ENCODE measurements at regions not wholly inside any gene's neighbourhood (a gene's known extent, or its start where the extent isn't known, plus 50 kb on each side); places are given as distances from the start of the nearest gene placed in this dataset.
"Not testable (repeated sequence)": the region's sequence is repeated elsewhere in the genome, so short reads cannot be mapped to it uniquely, and the experiment has no call there.

DNA sequence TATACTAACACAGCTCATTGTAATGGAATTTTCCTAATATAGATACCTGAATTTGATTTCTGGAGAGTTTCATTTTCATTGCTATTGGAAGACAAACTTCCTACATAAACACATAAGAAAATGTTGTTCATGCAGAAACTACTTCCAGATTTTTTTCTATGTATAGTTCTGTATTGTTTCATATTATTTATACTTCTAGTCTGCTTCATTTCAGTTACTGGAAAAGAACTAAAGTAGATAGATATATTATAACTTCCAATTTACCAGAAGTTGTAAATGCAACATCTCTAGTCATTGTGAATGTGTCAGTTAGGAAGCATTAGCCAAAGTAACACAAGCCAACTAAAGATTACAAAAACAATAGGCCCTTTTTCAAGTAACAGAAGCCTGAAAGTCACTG is 147.3 kb upstream of the ZNF385D start:
- no peak for DNase-seq

DNA sequence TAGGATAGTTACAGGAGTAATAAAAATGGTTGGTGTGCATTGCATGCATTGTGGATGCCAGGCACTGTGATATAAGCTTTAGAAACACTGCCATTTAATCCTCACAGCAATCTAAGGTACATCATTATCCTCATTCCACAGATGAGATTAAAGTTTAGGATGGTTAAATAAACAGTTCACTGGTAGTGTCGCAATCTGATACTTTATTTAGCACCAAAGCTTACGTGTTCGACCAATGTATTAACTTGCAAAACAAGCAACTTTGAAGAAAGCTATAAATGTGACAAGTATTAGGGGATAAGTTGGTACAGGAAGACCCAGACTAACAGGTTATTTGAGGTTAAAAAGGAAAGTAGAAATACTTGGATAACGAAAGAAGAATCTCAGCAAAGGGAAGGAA is 150.5 kb upstream of the ZNF385D start:
- DNase-seq = no peak

DNA sequence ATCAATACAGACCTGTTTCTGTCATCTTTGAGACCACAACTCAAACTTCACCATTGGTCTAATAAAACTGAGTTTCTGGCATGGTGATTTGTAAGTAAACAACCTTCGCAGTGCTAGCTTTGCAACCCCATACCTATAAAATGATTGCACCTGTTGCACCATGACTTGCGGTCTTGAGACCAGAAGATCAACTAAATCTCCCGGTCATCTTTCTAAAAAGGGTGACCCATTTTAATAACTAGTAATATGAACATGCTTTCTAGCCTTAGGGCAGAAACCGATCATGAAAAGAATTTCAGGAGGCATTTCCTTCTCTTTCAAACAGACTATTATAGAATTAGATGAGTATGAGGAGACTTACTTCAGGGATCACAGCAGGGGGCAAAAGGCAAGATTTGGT is 151.9 kb upstream of the ZNF385D start:
- DNase-seq = no peak

DNA sequence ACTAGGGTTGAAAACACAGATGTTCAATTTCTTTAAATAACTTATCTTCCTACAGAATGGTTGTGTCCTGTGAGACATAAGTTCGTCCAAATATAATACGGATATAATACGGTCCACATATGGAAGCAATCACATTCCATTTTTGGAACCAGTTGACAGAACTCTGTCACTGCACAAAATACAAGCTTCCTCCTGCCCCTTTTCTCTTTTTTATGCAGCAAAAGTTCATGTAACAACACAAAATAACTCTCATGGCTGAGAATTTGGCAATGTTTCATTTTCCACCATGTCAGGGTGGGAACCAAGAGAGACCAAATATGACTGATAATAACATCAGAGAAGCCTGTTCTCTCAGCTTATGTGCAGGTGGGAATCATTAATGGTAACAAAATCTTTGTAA is 158.1 kb upstream of the ZNF385D start:
- no peak for DNase-seq

DNA sequence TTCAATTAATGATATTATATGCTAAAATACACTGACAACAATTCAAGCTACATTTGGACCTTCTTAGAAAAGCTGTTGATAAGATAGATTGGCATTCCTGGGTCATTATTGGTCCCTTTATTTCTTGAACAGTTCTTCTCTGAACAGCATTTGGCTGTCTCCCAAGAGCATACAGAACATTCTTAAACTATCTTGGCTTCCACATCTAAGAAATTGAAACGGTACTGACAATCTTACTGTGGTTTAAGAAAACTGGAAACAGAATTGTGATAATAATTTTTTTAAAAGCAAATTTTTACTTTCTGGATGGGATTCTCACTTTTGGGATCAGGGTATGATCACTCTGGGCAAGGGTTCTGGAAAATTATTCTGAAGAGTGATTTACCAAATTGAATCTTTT is 161.7 kb upstream of the ZNF385D start:
- DNase-seq = no peak

DNA sequence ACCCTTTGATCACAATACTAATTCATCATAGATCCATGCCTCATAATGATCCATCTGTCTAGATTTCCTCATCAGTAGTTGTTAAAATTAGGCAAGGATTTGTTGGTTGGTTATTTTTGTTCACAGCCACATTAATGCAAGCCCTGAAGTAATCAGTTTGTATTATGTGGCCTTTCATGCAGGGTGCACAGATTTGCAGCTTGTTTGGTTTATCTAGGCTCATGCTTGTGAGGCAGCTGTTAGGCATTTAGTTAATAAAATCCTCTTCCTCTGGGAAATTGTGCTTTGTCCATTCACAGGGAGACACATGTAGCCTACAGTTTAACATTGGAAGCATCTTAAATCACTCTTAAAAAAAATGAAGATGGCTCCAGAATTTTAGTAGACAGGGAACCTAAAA is 162.8 kb upstream of the ZNF385D start:
- DNase-seq = no peak

DNA sequence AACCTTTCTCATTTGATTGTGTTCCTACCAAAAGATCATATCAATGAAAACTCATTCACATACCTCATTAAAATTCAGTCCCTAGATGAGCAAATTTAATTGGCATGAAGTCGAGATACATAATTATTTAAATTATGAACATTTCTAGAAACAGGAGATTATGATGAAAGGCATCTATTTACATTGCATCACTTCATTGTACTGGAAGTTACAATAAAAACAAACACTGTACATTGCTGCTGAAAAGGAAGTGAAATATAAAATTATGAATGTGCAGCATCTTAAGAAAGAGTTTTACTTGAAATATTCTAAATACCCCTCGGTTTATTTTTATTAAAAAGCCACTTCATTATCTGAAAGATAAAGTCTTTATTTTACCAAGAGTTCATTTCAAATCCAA is 163.4 kb upstream of the ZNF385D start:
- no peak for DNase-seq

DNA sequence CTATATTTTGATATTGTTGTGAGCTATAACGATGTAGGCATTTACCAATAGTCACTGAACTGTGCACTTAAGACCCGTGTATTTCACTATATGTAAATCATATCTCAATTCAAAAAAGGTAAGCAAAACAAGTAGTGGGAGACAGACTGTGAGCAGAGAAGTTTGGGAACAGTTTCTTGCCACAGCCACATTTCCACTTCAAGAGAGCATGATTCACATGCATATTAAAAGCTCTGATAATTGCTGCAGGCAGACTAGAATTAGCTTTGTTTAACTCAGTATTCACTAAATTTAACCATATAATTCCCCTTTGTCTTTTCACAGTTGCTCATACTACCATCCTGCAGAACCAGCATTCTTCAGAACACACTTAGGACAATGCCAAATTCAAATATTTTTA is 168.4 kb upstream of the ZNF385D start:
- no peak for DNase-seq

DNA sequence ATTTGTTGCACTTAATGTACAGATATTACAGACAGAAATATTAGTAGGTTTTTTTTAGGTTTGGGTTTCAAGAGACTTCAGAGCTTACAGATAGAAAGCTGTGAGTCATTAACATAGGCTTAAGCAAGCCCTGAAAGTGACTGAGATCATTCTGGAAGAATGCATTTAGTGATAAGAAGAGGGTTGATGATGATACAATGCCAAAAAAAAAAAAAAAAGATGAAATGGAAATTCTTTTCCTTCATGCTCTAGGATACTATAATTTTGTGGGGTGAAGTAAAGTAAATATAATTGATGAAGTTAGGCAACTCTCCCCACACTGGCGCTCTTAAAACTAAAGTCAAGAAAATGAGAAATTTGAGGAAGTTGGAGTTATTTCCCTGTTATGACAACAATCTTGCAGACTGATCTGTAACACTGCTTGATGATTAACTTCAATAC is 169.4 kb upstream of the ZNF385D start:
- DNase-seq = no peak

DNA sequence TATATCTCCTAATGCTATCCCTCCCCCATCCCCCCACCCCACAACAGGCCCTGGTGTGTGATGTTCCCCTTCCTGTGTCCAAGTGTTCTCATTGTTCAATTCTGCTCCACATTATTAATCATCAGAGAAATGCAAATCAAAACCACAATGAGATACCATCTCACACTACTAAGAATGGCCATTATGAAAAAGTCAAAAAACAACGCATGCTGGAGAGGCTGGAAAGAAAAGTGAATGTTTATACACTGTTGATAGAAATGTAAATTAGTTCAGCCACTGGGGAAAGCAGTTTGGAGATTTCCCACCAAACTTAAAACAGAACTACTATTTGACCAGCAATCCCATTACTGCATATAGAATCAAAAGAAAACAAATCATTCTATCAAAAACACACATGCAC is 172.1 kb upstream of the ZNF385D start:
- not testable (repeated sequence) for DNase-seq

DNA sequence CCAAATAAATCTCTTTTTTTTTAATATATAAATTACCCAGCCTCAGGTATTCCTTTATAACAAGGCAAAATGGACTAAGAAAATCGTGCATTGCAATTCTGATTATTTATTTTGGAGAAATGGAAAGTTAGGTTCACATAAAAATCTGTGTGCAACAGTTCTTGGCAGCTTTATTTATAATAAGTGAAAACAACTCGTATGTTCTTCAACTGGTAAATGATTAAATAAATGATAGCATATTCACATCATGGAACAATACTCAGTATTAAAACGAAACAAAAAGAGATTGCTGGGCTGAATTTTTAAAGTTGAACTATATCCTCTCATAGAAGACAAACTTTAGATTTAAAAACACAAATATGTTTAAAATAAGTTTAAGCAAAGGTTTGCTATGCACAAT is 176.3 kb upstream of the ZNF385D start:
- no peak for DNase-seq

DNA sequence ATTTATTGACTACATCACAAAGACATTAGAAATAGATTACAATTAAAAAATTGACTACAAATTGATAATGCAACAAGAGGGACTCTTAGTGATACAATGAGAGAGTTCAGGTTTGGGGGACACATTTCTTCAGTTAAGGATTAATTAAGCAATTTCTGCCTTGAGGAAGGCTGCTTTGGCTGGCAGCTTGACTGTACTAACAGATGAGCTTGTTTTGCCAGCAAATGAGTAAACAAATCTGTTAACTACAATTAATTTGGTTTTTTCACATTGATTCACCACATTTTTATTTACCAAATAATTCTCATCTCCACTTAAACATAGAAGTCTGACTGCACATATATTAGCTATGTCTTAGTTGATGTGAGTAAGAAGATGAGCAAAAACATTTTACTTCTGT is 183.6 kb upstream of the ZNF385D start:
- no peak for DNase-seq

DNA sequence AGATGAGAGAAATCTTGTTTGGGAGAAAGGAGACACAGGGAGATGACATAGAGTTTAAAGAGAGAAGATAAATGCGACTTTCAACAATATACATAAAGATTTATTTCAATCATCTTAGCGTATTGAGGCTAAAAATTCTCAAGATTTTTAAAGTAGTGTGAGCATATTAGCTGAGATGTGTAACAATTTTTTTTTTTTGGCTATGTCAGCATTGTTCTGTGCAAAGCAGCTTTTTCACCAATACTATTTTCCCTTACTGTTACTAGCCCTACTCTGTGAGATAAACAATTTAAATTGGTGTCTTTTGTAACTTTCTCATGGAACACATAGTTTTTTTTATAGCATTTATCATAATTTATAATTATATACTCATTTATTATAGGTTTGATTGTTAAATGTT is 185.2 kb upstream of the ZNF385D start:
- DNase-seq = no peak

DNA sequence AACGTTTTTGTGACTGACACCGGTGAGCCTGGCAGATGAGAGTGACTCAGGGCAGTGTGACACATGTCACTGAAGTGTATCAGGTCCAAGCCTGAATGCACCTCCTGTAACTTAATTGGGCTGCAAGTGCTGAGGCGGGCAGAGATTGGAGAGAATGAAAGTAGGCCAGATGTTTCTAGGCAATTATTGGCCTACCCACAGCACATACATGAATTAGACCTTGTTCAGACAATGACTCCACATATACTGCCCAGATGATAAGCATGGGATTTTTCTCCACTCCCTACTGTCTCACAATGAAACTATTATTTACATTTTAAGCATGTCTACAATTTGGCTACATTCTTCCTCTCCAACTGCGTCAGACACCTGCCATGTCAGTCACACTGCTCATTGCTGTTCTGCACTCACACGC is 187.3 kb upstream of the ZNF385D start:
- no peak for DNase-seq

DNA sequence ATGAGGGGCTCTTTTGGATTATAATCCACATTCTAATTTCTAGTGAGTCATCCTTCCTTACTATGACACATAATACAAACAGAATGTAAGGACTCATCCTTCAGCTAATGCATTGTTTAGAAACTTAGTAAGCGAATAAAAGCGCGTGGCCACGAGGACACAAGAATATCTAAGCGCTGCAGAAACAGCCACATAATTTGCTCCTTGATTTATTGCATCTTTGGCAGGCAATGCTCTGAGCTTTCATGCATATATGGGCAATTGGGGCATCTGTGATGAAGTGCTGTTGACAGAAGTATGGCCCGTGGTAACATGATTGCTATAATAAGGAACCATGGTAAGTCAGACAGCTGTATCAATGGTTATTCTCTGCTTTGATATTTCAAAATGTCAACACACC is 191.3 kb upstream of the ZNF385D start:
- DNase-seq = no peak

DNA sequence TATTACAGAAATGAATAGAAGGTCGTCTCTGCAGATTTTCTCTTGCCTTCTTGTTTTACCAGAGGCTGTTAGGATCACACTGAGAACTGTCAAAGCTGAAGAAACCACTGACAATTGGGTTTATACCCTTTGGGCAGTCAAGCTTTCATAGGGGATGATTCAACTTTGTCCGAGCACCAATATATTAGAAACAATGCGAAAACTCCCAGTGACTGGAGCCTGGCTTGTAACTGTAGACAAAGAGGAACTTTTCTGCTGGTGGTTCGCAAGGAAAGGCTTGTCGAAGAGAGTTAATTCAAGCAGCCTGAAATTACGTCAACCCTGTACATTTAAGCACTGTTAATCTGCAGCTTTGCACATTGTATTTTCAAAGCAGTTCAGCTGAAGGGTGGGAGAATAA is 193.2 kb upstream of the ZNF385D start:
- DNase-seq = no peak

DNA sequence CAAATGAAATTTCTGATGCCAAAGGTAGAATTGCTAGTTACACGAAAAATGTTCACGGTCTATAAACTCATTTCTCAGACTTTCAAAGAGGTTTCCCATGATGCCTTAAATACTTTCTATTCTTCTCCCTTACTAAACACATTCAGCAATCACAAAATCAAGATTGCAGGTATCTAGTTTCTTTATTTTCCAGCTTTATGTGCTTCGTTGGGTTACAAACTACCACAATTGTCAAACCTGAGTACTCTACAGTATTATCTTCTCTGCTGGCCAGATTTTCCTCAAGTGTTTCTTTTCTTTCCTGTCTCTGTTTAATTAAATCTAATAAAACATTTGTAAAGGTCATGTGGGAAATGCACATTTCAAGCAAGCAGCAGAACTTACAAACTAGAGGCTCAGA is 201.8 kb upstream of the ZNF385D start:
- DNase-seq = no peak

DNA sequence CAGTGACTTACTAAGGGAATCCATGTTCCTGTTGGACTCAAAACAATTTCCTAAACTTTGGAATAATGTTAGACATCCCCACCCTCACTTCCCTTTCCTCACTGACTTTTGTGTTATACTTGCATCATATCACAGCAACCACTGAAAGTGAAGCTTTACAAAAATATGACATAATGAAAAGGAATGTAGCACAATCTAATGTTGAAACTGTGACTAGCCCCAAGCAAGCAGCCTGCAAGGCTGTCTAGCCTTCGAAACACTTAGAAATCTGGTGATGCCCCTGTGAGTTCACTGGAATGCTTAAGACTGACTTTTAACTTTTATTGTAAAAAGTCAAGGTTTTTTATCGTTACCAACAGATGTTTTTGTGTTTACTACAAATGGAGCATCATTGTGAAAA is 203.7 kb upstream of the ZNF385D start:
- DNase-seq = no peak

DNA sequence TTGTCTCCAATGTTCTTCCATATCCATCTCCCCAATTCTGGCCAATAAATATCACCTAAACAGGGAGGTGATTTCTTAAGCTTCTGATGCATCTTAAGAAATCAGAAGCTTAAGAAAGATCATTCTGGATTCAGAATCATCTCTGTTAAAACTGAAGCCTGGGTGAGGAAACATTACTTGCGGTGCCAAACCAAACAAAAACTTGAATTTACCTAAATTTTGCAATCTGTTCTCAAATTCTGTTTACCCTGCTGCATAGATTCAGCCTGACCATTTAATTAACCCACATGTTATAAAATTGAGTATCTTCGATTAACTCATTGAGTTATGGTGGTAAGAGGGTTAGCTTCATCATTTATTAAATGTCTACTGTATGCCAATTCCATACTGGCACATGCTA is 204.4 kb upstream of the ZNF385D start:
- DNase-seq = no peak

DNA sequence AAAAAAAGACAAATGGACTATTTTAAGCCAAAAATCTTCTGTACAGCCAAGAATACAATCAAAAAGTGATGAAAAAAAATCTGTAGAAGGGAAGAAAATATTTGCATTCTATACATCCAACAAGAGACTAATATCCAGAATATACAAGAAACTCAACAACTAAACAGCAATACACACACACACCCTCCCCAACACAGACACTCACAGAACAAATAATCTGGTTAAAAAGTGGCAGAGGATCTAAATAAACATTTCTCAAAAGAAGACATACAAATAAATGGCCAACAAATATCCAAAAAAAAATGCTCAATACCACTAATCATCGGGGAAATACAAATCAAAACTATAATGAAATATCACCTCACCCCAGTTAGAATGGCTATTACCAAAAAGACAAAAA is 209.0 kb upstream of the ZNF385D start:
- DNase-seq = no peak

DNA sequence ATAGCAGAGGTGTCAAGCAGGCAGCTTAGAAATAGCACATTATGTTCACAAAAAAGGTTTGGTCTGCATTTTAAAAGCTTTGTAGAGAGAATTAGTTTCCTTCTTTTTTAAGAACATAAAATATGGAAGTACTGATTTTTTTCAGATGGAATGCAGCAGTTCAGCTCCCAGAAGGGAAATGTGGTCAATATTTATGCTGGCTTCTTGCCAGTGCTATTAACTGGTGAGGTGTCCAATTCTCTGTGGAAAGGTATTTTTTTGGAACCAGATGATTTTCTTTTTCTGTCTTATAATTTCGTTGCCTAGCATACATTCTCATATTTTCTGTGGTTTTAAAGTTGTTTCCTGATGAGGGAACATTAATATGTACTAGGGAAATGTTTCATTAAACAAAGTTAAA is 211.4 kb upstream of the ZNF385D start:
- no peak for DNase-seq

DNA sequence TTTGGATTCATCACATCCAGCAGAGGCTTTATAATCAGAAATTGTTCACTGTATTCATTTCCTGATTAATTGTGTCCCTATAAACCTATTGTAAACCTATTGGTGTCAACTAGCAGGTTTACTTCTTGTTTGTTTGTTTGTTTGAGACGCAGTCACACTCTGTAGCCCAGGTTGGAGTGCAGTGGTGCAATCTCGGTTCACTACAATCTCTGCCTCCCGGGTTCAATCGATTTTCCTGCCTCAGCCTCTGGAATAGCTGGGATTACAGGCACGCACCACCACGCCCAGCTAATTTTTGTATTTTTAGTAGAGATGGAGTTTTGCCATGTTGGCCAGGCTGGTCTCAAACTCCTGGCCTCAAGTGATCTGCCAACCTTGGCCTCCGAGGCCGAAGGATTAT is 215.4 kb upstream of the ZNF385D start:
- DNase-seq = not testable (repeated sequence)

DNA sequence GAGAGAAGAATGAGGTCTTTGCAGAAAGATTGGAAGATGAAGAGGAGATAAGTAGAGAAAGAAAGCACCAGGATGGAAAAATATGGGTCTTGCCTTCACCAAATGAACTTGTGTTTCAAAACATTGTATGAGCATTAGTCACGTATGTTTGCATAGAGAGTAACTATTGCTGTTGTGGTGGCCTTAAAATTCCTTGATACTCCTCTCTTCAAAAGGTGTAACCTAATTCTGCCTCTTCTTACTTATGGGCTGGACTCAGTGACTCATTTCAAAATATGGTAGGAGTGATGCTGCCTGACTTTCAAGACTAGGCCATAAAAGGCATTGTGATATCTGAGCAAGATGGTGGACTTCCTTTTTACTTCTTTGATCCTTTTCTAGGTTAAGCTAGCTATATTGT is 228.7 kb upstream of the ZNF385D start:
- no peak for DNase-seq

DNA sequence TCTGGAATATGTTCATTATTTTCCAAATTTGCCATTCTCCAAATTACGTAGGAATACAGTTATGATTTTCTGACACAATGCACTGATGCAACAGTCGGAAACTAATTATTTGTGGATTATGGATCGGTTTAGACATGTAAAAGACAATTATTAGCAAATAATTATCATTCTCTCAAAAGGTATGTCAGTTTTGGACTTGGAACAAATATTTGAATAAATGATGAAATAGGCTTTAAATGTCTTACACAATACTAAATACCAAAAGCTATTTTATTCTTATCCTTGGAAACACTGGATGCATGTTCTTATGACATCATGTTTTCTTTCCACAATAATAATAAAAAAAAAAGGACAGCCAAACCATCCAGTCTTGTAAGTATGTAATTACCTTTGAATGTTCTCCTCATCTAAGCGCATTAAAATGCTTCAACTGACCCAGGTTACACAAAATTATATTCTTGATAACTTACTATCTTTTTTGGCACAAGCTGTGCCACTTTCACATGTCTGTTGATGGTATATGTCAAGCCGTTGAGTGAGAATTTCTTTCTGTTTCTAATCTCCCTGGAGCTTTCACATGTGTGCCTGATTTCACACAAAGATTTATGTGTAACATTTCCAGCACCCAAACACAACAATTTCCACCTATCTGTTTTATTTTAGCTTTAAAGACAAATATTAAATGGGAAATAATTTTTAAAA is 238.5 kb upstream of the ZNF385D start:
- no peak for DNase-seq

DNA sequence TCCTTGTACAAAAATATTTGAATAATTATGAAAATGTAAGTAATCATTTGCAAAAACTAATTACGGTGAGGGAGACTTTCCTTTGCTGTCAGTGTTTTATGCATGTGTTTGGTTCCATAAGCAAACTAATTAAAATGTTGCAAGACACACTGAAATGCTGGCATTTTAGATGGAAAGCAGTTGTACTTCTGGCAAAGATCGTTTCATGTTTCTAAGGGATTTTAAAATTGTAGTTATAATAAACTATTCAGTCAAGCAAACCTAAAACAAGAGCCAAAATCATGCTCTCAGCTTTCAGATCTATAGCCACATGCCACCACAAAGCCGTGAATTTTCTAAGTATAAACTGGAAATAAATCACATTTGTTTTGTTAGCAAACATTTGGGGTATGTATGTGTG is 240.1 kb upstream of the ZNF385D start:
- DNase-seq = no peak

All from activated naive CD4-positive, alpha-beta T cell treated with Interleukin-2 at 50 U/mL for 16 hours (primary cell).